GM13976 (cell line): ENCODE measurements at regions not wholly inside any gene's neighbourhood (a gene's known extent, or its start where the extent isn't known, plus 50 kb on each side); places are given as distances from the start of the nearest gene placed in this dataset.

Experiments used
- DNase-seq: peaks from one replicate; pipeline ENCODE4 v3.0.0; 2012; ENCODE audit warnings: low spot score
- in situ Hi-C: fragments of 300-500 bp; cut with MboI; formaldehyde crosslinking; loops from one replicate; pipeline ENCODE4 v1.12.0; 2022; ENCODE audit warnings: low sequenced_read_pairs, mixed read lengths, inconsistent platforms; ENCODE audit not compliant: unreplicated experiment
- TF ChIP-seq, protein P1 (sequence below): IDR thresholded peaks from 2 replicates; pipeline ENCODE4 v1.5.1; 2012; ENCODE audit warnings: borderline replicate concordance, mild to moderate bottlenecking; ENCODE audit not compliant: insufficient read depth; ENCODE audit errors: extremely low read depth, missing control alignments, control extremely low read depth

DNA sequence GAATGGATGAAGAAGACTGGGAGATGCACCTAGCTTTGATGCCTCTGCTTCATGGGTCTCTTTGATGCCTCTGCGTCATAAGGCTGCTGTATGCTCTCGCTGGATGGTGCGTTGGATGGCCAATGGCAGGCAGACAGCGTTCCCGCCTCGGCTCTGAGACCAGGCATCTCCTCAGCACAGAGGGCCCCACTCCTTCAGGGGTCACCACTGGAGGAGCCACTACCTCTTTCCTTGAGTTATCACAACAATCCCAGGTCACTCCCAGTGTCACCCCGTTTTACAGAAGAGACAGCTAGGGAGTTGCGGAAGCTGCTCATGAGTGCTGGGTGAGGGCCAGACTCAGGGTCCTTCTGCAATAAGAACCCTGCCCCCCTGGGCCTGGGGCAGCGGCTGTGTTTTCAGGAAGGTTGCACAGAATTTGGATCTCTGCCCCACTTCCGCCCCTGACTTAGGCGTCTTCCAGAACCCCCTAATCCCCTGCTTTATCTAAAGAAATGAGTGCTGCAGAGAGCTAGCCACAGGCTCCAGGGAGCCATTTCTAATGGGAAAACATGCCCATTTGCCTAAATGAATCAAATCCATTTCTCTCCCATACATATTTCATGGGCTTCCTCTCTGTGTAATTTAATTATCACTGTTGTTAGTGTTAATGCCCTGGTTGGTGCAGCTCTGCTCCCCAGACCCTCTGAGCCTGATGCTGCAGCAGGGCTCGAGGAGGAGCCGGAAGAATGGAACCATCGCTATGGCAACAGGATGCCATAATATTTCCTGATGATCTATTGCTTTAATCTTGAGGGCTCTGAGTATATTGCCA is 131.8 kb upstream of the HS6ST1 start:
- in situ Hi-C loops: no loop called here
- DNase-seq: no peak
- TF ChIP-seq, protein P1, sequence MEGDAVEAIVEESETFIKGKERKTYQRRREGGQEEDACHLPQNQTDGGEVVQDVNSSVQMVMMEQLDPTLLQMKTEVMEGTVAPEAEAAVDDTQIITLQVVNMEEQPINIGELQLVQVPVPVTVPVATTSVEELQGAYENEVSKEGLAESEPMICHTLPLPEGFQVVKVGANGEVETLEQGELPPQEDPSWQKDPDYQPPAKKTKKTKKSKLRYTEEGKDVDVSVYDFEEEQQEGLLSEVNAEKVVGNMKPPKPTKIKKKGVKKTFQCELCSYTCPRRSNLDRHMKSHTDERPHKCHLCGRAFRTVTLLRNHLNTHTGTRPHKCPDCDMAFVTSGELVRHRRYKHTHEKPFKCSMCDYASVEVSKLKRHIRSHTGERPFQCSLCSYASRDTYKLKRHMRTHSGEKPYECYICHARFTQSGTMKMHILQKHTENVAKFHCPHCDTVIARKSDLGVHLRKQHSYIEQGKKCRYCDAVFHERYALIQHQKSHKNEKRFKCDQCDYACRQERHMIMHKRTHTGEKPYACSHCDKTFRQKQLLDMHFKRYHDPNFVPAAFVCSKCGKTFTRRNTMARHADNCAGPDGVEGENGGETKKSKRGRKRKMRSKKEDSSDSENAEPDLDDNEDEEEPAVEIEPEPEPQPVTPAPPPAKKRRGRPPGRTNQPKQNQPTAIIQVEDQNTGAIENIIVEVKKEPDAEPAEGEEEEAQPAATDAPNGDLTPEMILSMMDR: no peak

DNA sequence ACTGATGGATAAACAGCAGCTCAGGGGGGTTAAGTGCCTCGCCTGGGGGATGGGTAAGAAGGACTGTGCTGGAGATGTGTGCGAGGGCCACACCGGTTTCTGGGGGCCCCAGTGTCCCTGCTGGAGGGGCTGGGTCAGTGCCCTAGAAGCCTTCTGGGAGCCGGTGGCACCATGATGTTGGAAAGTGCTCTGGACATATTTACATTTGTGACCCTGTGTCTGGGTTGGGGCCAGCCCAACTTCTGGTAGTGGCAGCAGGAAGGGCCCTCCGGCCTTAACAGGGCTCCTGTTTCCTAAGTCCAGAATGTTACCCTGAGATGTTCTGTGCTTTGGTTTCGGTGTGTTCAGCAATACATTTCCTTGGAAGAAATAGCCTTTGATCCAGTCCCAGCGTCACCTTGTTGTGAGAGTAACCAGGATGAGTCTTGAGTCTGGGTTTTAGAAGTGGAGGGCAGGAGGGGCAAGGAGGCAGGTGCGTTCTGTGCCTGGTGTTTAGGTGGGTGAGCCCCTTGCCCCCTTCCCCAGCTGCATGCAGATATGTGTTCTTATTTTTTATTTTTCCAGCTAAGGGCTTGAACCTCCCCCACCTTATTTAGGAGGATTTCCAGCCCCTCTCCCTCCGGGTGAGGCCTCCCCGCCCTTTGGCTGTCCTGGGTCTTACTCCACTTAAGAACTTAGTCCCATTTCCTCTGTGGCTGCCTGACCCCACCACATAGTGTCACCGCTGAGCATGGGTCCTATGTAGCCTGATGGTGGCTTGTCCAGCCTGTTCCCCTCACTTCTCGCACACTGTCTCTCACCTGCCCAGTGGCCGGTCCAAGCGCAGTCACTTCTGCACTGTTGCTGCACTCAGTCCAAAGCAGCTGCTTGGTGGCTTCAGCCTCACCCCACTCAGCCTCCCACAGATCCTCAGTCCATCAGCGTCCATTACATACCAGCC is 132.7 kb upstream of the HS6ST1 start:
- in situ Hi-C loops: no loop called here
- TF ChIP-seq, protein P1: no peak
- no peak for DNase-seq

DNA sequence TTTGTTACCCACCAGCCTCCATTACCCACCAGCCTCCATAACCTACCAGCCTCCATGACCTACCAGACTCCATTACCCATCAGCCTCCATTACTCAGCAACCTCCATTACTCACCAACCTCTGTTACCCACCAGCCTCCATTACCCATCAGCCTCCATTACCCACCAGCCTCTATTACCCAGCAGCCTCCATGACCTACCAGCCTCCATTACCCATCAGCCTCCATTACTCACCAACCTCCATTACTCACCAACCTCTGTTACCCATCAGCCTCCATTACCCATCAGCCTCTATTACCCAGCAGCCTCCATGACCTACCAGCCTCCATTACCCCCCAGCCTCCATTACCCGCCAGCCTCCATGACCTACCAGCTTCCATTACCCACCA is 133.3 kb upstream of the HS6ST1 start:
- TF ChIP-seq, protein P1: no peak
- peak; percentile 3 for DNase-seq
- in situ Hi-C loops: no loop called here

DNA sequence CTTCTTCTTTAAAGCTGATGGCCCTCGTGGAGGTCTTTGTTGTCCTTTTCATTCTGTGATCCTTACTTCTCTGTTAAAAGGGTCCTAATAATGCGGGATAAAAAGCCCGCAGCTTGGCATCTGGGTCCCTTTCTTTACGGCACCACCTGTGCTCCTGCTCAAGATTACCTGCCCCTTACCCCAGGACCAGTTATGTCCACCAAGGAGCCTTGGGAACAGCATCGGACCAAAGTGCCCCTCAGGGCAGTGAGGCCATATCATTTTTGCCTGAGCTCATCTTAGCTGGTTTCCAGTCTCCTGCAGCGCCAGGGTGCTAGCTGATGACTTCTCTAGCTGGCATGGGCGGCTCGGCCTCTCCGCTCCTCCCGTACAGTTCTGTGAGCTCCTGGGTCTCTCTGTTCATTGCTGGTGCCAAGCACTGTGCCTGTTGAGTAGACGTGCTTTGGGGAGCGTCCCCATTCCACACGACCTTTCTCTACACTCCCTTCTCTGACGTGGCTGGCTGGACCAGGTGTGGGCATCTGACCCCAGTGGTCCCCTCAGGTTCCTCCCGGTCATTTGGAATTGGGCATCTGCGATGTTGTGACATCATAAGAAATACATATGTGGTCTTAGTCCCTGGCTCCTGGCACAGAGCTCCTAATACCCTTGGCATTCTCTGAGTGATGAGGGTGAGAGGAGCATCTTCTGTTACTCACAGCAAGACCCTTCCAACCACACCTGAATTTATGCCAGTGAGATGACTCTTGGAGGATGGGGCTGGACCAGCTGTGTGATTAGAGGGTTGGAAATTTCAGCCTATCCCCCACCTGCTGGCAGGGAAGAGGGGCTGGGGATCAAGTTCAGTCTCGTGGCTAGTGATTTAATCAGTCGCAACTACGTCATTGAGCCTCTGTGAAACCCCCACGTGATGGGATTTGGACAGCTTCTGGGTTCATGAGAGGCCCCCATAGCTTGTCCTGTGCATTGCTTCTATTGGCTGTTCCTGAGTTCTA is 134.2 kb upstream of the HS6ST1 start:
- in situ Hi-C loops: no loop called here

DNA sequence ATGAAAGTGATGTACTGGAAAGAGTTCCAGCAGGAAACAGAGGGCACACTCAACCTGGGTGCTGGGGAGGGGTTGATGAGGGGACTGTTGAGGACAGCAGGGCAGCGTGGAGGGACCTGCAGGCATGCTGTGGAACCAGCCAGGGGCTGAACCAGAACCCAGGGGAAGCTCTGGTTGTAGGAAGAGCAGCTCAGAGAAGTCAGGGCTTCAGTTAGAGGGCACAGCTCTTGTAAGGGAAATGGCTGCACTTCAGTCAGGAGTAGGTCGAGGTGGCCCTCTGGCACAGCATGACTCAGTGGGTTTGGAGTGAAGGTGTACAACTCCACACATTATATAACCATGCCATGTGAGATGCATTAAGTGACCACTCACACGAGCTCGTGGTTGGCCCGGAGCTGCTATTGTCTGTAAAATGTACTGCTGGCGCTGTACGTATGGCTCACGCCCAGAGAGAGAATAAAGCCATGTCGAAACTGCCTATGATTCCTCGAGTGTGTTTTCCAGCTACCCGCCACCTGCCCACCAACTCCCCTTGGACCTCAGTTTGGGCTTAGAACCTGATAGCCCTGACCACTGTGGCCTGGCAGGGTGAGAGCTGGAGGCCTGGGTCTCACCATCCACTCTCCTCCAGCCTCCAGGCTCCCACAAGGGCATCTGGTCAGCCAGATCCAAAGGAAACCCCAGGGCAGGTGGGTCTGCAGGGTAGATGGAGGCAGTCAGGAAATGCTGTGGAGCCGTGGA is 136.5 kb upstream of the HS6ST1 start:
- in situ Hi-C loops: no loop called here

More for the DNA sequence above, 134.2 kb upstream of the HS6ST1 start:
- DNase-seq: peak; percentile 1
- TF ChIP-seq, protein P1: no peak

More for the DNA sequence above, 136.5 kb upstream of the HS6ST1 start:
- TF ChIP-seq, protein P1: no peak
- DNase-seq: no peak
